ENCODE measurements at regions not wholly inside any gene's neighbourhood (a gene's known extent, or its start where the extent isn't known, plus 50 kb on each side); places are given as distances from the start of the nearest gene placed in this dataset.

GRCh38 chr13:55190996-55191395 lies 1949.7 kb upstream of the PRR20A start:
- no peak for TF ChIP-seq POLR2A (IDR thresholded peaks at IDR 0.05)
- TF ChIP-seq, protein P1, sequence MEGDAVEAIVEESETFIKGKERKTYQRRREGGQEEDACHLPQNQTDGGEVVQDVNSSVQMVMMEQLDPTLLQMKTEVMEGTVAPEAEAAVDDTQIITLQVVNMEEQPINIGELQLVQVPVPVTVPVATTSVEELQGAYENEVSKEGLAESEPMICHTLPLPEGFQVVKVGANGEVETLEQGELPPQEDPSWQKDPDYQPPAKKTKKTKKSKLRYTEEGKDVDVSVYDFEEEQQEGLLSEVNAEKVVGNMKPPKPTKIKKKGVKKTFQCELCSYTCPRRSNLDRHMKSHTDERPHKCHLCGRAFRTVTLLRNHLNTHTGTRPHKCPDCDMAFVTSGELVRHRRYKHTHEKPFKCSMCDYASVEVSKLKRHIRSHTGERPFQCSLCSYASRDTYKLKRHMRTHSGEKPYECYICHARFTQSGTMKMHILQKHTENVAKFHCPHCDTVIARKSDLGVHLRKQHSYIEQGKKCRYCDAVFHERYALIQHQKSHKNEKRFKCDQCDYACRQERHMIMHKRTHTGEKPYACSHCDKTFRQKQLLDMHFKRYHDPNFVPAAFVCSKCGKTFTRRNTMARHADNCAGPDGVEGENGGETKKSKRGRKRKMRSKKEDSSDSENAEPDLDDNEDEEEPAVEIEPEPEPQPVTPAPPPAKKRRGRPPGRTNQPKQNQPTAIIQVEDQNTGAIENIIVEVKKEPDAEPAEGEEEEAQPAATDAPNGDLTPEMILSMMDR (IDR thresholded peaks at IDR 0.05), result no peak
- no peak for TF ChIP-seq POLR2AphosphoS5 (IDR thresholded peaks at IDR 0.05)

Measured in suprapubic skin (tissue), 4 donors.